ENCODE measurements at regions not wholly inside any gene's neighbourhood (a gene's known extent, or its start where the extent isn't known, plus 50 kb on each side); places are given as distances from the start of the nearest gene placed in this dataset.

DNA sequence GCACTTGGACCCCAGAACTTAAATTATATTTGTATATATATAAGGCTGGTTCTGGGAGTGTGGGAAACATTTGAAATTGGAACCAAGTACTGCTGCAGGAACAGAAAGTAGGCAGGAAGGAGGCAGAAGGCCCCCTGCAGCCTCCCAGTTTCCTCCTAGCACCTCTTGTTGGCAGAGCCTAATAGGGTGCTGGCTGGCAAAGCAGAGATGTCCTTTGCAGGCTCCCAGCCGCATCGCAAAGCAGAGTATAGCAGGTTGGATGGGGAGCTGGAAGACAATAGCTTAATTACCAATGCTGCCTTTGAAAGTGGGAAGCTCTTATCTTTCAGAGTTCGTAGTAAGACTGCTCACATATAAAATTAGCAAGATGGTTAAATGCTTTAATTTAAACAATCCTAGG is 370.8 kb upstream of the C11orf87 start:
- TF ChIP-seq, protein P1, sequence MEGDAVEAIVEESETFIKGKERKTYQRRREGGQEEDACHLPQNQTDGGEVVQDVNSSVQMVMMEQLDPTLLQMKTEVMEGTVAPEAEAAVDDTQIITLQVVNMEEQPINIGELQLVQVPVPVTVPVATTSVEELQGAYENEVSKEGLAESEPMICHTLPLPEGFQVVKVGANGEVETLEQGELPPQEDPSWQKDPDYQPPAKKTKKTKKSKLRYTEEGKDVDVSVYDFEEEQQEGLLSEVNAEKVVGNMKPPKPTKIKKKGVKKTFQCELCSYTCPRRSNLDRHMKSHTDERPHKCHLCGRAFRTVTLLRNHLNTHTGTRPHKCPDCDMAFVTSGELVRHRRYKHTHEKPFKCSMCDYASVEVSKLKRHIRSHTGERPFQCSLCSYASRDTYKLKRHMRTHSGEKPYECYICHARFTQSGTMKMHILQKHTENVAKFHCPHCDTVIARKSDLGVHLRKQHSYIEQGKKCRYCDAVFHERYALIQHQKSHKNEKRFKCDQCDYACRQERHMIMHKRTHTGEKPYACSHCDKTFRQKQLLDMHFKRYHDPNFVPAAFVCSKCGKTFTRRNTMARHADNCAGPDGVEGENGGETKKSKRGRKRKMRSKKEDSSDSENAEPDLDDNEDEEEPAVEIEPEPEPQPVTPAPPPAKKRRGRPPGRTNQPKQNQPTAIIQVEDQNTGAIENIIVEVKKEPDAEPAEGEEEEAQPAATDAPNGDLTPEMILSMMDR (conservative IDR thresholded peaks at IDR 0.05; ENCODE audit: low read depth, low read length): no peak
- no peak for TF ChIP-seq EZH2 (IDR thresholded peaks at IDR 0.05; ENCODE audit: borderline replicate concordance, low read depth, low read length, poor library complexity, severe bottlenecking)

Data from A673 (cell line).